Astrocyte of the spinal cord (primary cell): ENCODE measurements at regions not wholly inside any gene's neighbourhood (a gene's known extent, or its start where the extent isn't known, plus 50 kb on each side); places are given as distances from the start of the nearest gene placed in this dataset.

ENCODE experiments used
- DNase-seq: peaks from one replicate; pipeline ENCODE4 v3.0.0; 2011; ENCODE audit warnings: low read depth, low spot score
- H3K4me3 ChIP-seq: 2 replicates; pipeline ENCODE4 v1.5.1; 2011; ENCODE audit warnings: low read depth, mild to moderate bottlenecking, low read length, moderate library complexity
- in situ Hi-C: cut with HindIII; loops from 2 replicates; pipeline ENCODE4 v1.10.0; 2017; ENCODE audit warnings: low sequenced_read_pairs
- TF ChIP-seq, protein P1 (sequence below): IDR thresholded peaks from 2 replicates; pipeline ENCODE4 v1.5.1; 2012; ENCODE audit warnings: low read depth, mild to moderate bottlenecking, low read length, inconsistent platforms

DNA sequence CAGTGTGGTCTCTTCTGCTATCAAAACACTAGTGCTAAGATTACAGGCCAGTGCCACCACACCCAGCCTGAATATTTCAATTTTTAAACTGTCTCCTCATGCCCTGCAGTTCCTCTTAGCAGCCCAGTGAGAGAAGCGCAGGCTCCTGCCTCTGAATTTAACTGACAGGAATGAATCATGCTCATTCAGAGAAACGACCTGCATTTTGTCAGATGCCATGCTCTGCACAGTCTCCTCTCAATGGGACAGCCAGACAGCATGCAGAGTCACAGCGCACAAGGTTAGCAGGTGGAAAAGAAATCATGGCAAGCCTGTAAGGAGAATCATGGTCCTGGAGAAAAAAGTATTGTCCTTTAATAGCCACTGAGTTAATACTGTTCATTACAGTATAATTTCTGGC, 691.0 kb upstream of the SEL1L start:
- in situ Hi-C loops, result no loop called here
- TF ChIP-seq, protein P1, sequence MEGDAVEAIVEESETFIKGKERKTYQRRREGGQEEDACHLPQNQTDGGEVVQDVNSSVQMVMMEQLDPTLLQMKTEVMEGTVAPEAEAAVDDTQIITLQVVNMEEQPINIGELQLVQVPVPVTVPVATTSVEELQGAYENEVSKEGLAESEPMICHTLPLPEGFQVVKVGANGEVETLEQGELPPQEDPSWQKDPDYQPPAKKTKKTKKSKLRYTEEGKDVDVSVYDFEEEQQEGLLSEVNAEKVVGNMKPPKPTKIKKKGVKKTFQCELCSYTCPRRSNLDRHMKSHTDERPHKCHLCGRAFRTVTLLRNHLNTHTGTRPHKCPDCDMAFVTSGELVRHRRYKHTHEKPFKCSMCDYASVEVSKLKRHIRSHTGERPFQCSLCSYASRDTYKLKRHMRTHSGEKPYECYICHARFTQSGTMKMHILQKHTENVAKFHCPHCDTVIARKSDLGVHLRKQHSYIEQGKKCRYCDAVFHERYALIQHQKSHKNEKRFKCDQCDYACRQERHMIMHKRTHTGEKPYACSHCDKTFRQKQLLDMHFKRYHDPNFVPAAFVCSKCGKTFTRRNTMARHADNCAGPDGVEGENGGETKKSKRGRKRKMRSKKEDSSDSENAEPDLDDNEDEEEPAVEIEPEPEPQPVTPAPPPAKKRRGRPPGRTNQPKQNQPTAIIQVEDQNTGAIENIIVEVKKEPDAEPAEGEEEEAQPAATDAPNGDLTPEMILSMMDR, result no peak
- no peak for DNase-seq
- no peak overlapping the region for H3K4me3 ChIP-seq

DNA sequence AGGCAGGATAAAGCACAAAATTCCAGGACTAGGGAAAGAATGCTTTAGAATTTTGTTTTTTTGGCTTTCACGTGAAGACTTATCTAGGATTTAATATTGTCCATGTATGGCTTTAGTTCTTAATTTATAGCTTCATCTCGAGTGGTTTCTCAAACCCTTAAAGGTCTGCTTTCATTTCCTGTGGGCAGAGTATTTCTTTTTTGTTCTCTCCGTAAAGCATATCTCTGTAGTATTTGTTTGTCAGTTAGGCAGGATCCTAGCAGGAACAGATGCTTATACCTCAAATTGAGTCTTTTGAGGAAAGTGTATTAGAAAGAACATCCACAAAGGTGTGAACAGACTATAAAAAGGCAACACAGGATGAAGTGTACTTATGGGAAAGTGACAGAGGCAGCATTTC, 697.1 kb upstream of the SEL1L start:
- in situ Hi-C loops, result no loop called here
- no peak overlapping the region for H3K4me3 ChIP-seq
- TF ChIP-seq, protein P1, result no peak
- no peak for DNase-seq

DNA sequence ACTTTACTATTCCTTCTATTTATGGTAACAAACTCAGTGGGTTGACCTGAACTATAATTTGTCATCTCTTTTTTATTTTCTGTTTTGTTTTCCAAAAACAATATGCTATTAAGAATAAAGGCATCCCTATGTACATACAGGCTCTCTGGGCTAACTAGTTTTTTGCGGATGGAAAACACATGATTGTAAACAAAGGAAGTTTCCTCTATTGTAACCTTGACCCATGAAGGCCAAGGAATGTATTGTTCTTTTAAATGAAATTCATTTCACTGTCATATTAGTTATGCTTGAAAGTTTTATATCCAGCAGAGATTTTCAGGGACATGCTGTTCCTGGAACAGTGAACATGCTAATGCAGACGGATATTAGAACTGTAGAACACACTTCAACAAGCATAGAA, 705.0 kb upstream of the SEL1L start:
- in situ Hi-C loops, result no loop called here
- DNase-seq, result no peak
- TF ChIP-seq, protein P1, result no peak
- no peak overlapping the region for H3K4me3 ChIP-seq

DNA sequence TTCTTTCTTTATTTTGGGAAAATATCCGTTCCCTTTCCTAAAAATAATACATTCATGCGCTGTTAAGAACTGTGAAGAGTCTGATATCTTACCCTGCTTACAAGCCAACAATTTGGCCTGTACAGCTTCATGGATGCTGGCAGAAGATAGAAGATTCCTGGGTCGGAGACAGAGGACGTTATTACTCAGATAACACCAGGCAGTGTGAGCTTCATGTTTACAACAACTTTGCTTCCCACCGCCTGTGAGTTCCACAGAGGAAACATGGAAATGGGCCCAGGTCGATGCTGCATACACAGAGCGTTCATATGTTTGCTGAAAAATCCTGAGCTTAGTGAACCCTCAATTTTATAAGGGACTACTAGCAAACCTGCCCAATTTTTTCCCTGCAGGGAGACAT, 705.6 kb upstream of the SEL1L start:
- TF ChIP-seq, protein P1, result no peak
- no peak overlapping the region for H3K4me3 ChIP-seq
- no peak for DNase-seq
- in situ Hi-C loops, result no loop called here

DNA sequence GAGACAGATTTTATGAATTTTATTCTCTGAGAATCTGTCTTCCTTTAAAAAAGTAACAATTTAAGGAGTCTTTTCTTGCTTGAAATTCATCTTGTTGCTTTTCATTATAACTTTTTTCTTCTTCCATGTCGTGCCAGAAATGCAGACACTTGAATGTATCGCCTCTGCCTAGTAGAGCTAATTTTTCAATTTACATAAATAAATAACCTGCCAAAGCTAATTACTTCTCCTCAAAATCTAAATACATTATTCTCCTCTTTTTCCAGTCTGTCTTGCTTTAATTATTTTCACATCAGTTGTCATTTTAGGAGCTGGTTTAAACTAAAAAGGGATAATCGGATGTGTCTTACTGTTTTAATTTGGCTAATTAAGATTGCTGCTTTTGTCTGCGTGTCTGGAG, 711.1 kb upstream of the SEL1L start:
- no peak overlapping the region for H3K4me3 ChIP-seq
- DNase-seq, result no peak
- TF ChIP-seq, protein P1, result no peak
- in situ Hi-C loops, result no loop called here

DNA sequence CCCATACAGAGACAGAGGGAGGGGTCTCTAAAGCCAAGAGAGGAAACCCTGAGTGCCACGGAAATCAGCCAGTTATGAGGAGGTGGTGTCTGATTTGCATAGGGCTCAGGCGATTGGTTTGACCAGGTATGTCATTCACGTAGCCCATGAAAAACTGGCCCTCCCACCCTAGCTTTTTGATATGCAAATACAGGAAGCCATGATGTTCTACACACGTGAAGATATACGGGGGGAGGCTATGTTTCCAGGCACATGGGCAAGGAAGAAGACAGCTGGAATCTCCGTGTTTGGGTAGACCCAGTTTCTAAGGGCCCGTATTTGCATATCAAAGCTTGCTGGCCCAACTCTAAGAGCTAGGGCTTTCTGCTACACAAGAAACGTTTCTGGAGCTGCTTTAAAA, 717.8 kb upstream of the SEL1L start:
- DNase-seq, result no peak
- H3K4me3 ChIP-seq, result no peak overlapping the region
- in situ Hi-C loops, result no loop called here
- TF ChIP-seq, protein P1, result no peak

DNA sequence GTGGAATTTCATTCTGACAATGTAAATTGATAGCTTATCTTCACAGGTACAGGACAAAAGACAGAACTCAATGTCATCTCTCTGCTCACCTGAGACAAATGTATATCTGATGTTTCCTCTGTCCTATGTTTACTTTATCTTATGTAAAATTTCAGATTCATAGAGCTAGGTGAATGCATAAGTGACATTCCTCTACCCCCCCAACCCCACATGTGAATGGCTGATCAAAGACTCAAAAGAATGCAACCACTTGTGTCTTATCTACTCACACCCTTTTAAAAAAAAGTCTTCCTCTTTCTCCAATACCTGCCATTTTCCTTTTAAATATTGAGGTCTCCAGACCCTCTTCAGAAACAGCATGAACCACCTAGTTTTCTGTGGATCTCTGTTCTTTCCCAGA, 736.6 kb upstream of the SEL1L start:
- in situ Hi-C loops, result no loop called here
- TF ChIP-seq, protein P1, result no peak

More for the DNA sequence above, 736.6 kb upstream of the SEL1L start:
- no peak for DNase-seq
- no peak overlapping the region for H3K4me3 ChIP-seq
